Right ventricle myocardium inferior (tissue), 1 donor: ENCODE measurements at regions not wholly inside any gene's neighbourhood (a gene's known extent, or its start where the extent isn't known, plus 50 kb on each side); places are given as distances from the start of the nearest gene placed in this dataset.
"Not testable (repeated sequence)": the region's sequence is repeated elsewhere in the genome, so short reads cannot be mapped to it uniquely, and the experiment has no call there.

ENCODE experiments used
- ATAC-seq: fragments of 200-7000 bp; cut with Tn5 transposase; one replicate; pipeline ENCODE4 v1.9.1; 2020; ENCODE audit warnings: mild to moderate bottlenecking, moderate library complexity
- DNase-seq: peaks from one replicate; pipeline ENCODE4 v3.0.0; 2021; ENCODE audit errors: missing footprints
- intact Hi-C: fragments of 100-400 bp; cut with DNase I; formaldehyde crosslinking; loops from one replicate; pipeline ENCODE4 v1.11.0; 2022
- donor health status: DM: no; HTN: yes; CAD: no; lungs with severe emphysema.

- ATAC-seq = no peak
- intact Hi-C loops = no loop called here
- no peak for DNase-seq
Observed at GRCh38 chr6:125414507-125414906, 112.7 kb upstream of the HDDC2 start.

GRCh38 chr6:125415913-125416312 is 114.1 kb upstream of the HDDC2 start:
- intact Hi-C loops = no loop called here
- ATAC-seq (no peak), DNase-seq (no peak)

GRCh38 chr6:125421836-125422235 is 120.1 kb upstream of the HDDC2 start:
- intact Hi-C loops = no loop called here
- DNase-seq = no peak
- peak; percentile 75 for ATAC-seq

GRCh38 chr6:125423047-125423446 is 121.3 kb upstream of the HDDC2 start:
- ATAC-seq = no peak
- intact Hi-C loops = no loop called here

GRCh38 chr6:125431971-125432370 is 130.2 kb upstream of the HDDC2 start:
- ATAC-seq (no peak), DNase-seq (no peak)
- intact Hi-C loops = no loop called here

More at GRCh38 chr6:125423047-125423446, 121.3 kb upstream of the HDDC2 start:
- DNase-seq = no peak

- ATAC-seq (no peak), DNase-seq (no peak)
- intact Hi-C loops = no loop called here
Observed at GRCh38 chr6:125432963-125433362, 131.2 kb upstream of the HDDC2 start.

- DNase-seq = no peak
- intact Hi-C loops = no loop called here
- ATAC-seq = no peak
Observed at GRCh38 chr6:125434760-125435159, 133.0 kb upstream of the HDDC2 start.

- intact Hi-C loops = no loop called here
- ATAC-seq (no peak), DNase-seq (no peak)
Observed at GRCh38 chr6:125439512-125439911, 137.7 kb upstream of the HDDC2 start.

- ATAC-seq = peak; percentile 80
- DNase-seq = no peak
- intact Hi-C loops = no loop called here
Observed at GRCh38 chr6:125444006-125444923, 142.5 kb upstream of the HDDC2 start.

- no peak for DNase-seq
- intact Hi-C loops = no loop called here
- no peak for ATAC-seq
Observed at GRCh38 chr6:125445054-125445453, 143.3 kb upstream of the HDDC2 start.

GRCh38 chr6:125446011-125446410 is 144.2 kb upstream of the HDDC2 start:
- DNase-seq = no peak
- ATAC-seq = no peak
- intact Hi-C loops = no loop called here

- no peak for ATAC-seq
- intact Hi-C loops = no loop called here
- DNase-seq = no peak
Observed at GRCh38 chr6:125451750-125452149, 150.0 kb upstream of the HDDC2 start.

- intact Hi-C loops = no loop called here
- ATAC-seq = no peak
- DNase-seq = no peak
Observed at GRCh38 chr6:125453516-125453915, 151.7 kb upstream of the HDDC2 start.

- no peak for ATAC-seq
- intact Hi-C loops = no loop called here
- DNase-seq = no peak
Observed at GRCh38 chr6:125454351-125454750, 152.6 kb upstream of the HDDC2 start.

GRCh38 chr6:125458493-125458892 is 156.7 kb upstream of the HDDC2 start:
- DNase-seq, intact Hi-C loops, ATAC-seq: not testable (repeated sequence)

GRCh38 chr6:125465332-125465731 is 163.6 kb upstream of the HDDC2 start:
- DNase-seq, ATAC-seq, intact Hi-C loops: not testable (repeated sequence)

GRCh38 chr6:125469915-125470314 is 168.1 kb upstream of the HDDC2 start:
- DNase-seq (no peak), ATAC-seq (no peak)
- intact Hi-C loops = no loop called here

GRCh38 chr6:125471667-125472066 is 169.9 kb upstream of the HDDC2 start:
- no peak for DNase-seq
- no peak for ATAC-seq
- intact Hi-C loops = no loop called here

- ATAC-seq = no peak
- intact Hi-C loops = no loop called here
- DNase-seq = no peak
Observed at GRCh38 chr6:125474061-125474460, 172.3 kb upstream of the HDDC2 start.

- ATAC-seq = no peak
- DNase-seq = no peak
- intact Hi-C loops = no loop called here
Observed at GRCh38 chr6:125477156-125477555, 175.4 kb upstream of the HDDC2 start.

- DNase-seq (no peak), ATAC-seq (peak; percentile 84)
- intact Hi-C loops = no loop called here
Observed at GRCh38 chr6:125477844-125478243, 176.1 kb upstream of the HDDC2 start.
